Stimulated activated effector memory CD8-positive, alpha-beta T cell treated with anti-CD3 and anti-CD28 coated beads, Interleukin-12 subunit alpha, Interleukin-12 subunit beta, amount 100 ng/mL, for 72 hours (primary cell): ENCODE measurements at regions not wholly inside any gene's neighbourhood (a gene's known extent, or its start where the extent isn't known, plus 50 kb on each side); places are given as distances from the start of the nearest gene placed in this dataset.
A peak's percentile ranks its signal among the peaks of the same experiment; 100 is the strongest.

Experiments
- ATAC-seq: fragments of 150-1000 bp; cut with Tn5 transposase; 2 replicates; pipeline ENCODE4 v1.10.0; 2021
- DNase-seq, 2 donors: peaks; one replicate each; pipeline ENCODE4 v3.0.0; 2021 to 2022; ENCODE audit warnings: low spot score in 2 of 2
- H3K27ac Mint-ChIP-seq: one replicate; pipeline ENCODE4 v1.8.0; 2022; ENCODE audit warnings: mild to moderate bottlenecking, mixed read lengths
- H3K36me3 Mint-ChIP-seq: one replicate; pipeline ENCODE4 v1.8.0; 2022; ENCODE audit warnings: mild to moderate bottlenecking, mixed read lengths
- H3K4me1 Mint-ChIP-seq: one replicate; pipeline ENCODE4 v1.8.0; 2022; ENCODE audit warnings: mixed read lengths
- H3K4me3 Mint-ChIP-seq: one replicate; pipeline ENCODE4 v1.8.0; 2022; ENCODE audit warnings: mild to moderate bottlenecking, mixed read lengths
- H3K9me3 Mint-ChIP-seq: one replicate; pipeline ENCODE4 v1.8.0; 2022; ENCODE audit warnings: mixed read lengths

DNA sequence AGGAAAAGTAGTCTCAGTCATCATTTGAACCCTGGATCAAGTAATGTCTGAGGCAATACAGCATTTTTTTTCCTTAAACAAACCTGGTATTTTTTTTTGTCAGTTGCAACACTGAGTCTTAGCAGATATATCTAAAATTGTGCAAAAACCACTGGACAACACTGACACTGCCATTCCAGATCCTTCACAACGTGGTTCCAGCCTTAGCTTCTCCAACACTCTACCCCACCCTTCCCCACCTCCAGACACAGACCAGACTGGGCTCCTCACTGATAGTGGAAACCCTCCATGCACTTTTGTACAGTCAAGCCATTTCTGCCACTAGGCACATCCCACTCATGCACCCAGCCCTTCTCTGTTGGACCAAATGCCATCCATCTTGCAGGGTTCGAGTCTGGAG, 199.6 kb upstream of the CTNNB1 start:
- ATAC-seq (no peak), DNase-seq (no peak)
- Mint-ChIP-seq H3K4me3 (no peak overlapping the region), H3K36me3 (no peaks in the 10 kb centered on the region), H3K4me1 (peaks cover 5% of the 10 kb centered on the region), H3K9me3 (no peaks in the 10 kb centered on the region), H3K27ac (no peak overlapping the region)

DNA sequence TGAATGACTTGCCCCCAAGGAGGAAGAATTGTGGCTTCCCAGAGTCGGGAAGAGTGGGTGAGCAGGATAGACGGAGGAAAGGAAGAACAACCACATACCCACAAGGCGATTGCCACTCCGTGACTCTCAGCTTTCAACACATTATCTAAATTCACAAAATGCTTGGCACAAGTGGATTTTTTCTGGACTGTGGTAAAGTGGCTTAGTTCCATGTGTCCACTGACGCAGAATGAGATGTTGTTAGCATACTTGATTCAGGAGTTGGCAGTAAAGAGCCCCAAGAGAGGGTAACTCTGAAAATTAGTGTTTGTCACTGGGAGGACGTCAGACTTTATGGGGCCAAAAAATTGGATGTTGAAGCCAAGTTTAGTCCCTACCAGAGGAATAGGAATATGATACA, 198.8 kb upstream of the CTNNB1 start:
- ATAC-seq (no peak), DNase-seq (no peak)
- Mint-ChIP-seq H3K4me1 (peaks cover 5% of the 10 kb centered on the region), H3K27ac (no peak overlapping the region), H3K4me3 (no peak overlapping the region), H3K36me3 (no peaks in the 10 kb centered on the region), H3K9me3 (no peaks in the 10 kb centered on the region)

- H3K27ac Mint-ChIP-seq, result no peak overlapping the region
- peaks cover 5% of the 10 kb centered on the region for H3K4me1 Mint-ChIP-seq
- DNase-seq, result no peak
- no peak for ATAC-seq
- H3K4me3 Mint-ChIP-seq, result no peak overlapping the region
- H3K9me3 Mint-ChIP-seq, result no peaks in the 10 kb centered on the region
- H3K36me3 Mint-ChIP-seq, result no peaks in the 10 kb centered on the region
These were observed 197.7 kb upstream of the CTNNB1 start for GRCh38 chr3:41001556-41001955.

DNA sequence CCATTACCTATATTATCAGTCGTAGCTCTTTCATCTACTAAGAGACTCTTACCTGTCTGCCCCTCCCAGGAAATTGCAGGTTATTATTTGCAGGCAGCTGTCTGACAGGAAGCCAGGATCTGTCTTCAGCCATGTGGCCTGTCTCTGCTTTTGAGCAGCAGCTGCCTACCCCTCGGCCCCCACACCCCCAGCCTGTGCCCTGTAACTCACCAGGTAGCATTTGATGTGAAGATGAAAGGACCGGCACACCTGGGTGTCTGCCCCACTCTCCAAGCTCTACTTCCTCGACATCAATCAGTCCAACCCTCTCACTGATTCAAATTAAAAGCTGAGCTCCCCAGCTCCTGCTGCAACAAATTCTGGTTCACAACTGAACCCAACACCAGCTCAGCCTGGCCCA, 197.2 kb upstream of the CTNNB1 start:
- Mint-ChIP-seq H3K4me1 (peaks cover 5% of the 10 kb centered on the region), H3K9me3 (no peaks in the 10 kb centered on the region), H3K36me3 (no peaks in the 10 kb centered on the region), H3K27ac (no peak overlapping the region), H3K4me3 (no peak overlapping the region)
- DNase-seq (no peak), ATAC-seq (no peak)

GRCh38 chr3:41007399-41007798, 191.9 kb upstream of the CTNNB1 start:
- Mint-ChIP-seq H3K27ac (no peak overlapping the region), H3K36me3 (no peaks in the 10 kb centered on the region), H3K4me3 (no peak overlapping the region), H3K9me3 (peaks cover 11% of the 10 kb centered on the region), H3K4me1 (peaks cover 1% of the 10 kb centered on the region)
- ATAC-seq (no peak), DNase-seq (no peak)

DNA sequence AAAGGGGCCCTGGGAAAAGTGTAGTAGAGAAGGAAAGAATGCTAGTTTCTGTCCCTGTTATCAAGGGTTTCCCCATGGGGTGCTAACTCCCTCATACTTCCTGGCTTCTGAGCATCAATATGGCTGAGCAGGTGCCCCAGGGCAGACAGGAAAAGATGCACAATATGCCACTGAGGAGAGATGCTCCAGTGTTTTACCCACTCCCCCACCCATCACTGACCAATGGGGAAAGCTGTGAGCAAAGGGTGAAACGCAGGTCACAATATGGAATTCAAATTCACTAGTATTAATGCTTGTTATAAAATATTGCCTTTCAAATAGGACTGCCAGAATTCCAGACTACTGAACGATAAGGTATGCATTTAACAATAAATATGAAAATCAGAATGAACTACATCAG, 187.5 kb upstream of the CTNNB1 start:
- H3K27ac Mint-ChIP-seq, result no peak overlapping the region
- ATAC-seq (no peak), DNase-seq (no peak)
- no peaks in the 10 kb centered on the region for H3K4me1 Mint-ChIP-seq
- peaks cover 11% of the 10 kb centered on the region for H3K9me3 Mint-ChIP-seq
- no peak overlapping the region for H3K4me3 Mint-ChIP-seq
- no peaks in the 10 kb centered on the region for H3K36me3 Mint-ChIP-seq

DNA sequence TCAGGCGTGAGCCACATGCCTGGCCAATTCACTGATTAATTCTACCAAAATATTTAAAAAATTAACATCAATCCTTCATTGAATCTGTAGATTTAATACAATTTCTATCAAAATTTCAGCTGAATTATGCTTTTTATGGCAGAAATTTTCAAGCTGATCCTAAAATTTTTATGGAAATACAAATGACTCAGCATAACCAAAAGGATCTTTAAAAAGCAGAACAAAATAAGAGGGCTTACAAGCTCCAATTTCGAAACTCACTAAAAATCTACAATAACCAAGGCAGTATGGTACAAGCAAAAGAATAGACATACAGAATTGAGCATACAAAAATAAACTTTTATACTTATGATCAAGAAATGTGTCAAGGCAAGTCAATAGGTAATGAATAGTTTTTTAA, 180.4 kb upstream of the CTNNB1 start:
- Mint-ChIP-seq H3K27ac (no peak overlapping the region), H3K4me1 (no peaks in the 10 kb centered on the region), H3K36me3 (no peaks in the 10 kb centered on the region), H3K9me3 (no peaks in the 10 kb centered on the region), H3K4me3 (no peak overlapping the region)
- ATAC-seq (no peak), DNase-seq (no peak)

- no peaks in the 10 kb centered on the region for H3K36me3 Mint-ChIP-seq
- no peak overlapping the region for H3K4me3 Mint-ChIP-seq
- H3K27ac Mint-ChIP-seq, result no peak overlapping the region
- no peaks in the 10 kb centered on the region for H3K9me3 Mint-ChIP-seq
- no peaks in the 10 kb centered on the region for H3K4me1 Mint-ChIP-seq
- ATAC-seq (no peak), DNase-seq (no peak)
These were observed 175.1 kb upstream of the CTNNB1 start for GRCh38 chr3:41024031-41024836.

GRCh38 chr3:41026394-41027177, 172.7 kb upstream of the CTNNB1 start:
- ATAC-seq, result no peak
- H3K4me3 Mint-ChIP-seq, result no peak overlapping the region
- DNase-seq, result no peak
- H3K36me3 Mint-ChIP-seq, result no peaks in the 10 kb centered on the region
- H3K27ac Mint-ChIP-seq, result no peak overlapping the region
- no peaks in the 10 kb centered on the region for H3K9me3 Mint-ChIP-seq
- H3K4me1 Mint-ChIP-seq, result no peaks in the 10 kb centered on the region

DNA sequence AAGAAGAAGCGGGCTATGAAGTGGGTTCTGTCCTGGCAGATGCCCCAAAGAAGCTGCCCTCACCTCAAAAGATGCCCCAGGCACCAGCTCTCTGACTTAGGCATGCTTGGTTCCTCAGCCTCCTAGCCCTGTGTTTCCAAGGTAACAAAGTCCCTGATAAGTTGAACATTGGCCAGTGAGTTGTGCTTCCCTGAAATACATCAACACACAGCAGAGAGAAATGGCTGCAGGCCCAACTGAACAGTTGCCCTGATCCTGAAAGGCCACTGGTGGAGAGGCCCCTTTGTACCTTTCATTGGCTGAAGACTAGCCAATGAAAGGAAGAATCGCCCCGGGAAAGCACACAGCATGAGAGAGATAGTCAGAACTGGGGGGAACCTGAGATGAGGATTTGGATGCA, 169.9 kb upstream of the CTNNB1 start:
- H3K9me3 Mint-ChIP-seq, result no peaks in the 10 kb centered on the region
- no peak overlapping the region for H3K4me3 Mint-ChIP-seq
- no peaks in the 10 kb centered on the region for H3K4me1 Mint-ChIP-seq
- H3K36me3 Mint-ChIP-seq, result no peaks in the 10 kb centered on the region
- ATAC-seq, result no peak
- DNase-seq, result no peak
- no peak overlapping the region for H3K27ac Mint-ChIP-seq

- no peak for ATAC-seq
- H3K4me3 Mint-ChIP-seq, result no peak overlapping the region
- no peaks in the 10 kb centered on the region for H3K9me3 Mint-ChIP-seq
- H3K27ac Mint-ChIP-seq, result no peak overlapping the region
- DNase-seq, result no peak
- H3K36me3 Mint-ChIP-seq, result no peaks in the 10 kb centered on the region
- H3K4me1 Mint-ChIP-seq, result no peaks in the 10 kb centered on the region
These were observed 169.1 kb upstream of the CTNNB1 start for GRCh38 chr3:41030220-41030619.

GRCh38 chr3:41031401-41031800, 167.9 kb upstream of the CTNNB1 start:
- DNase-seq (no peak), ATAC-seq (no peak)
- no peaks in the 10 kb centered on the region for H3K36me3 Mint-ChIP-seq
- H3K9me3 Mint-ChIP-seq, result no peaks in the 10 kb centered on the region
- H3K27ac Mint-ChIP-seq, result no peak overlapping the region
- no peaks in the 10 kb centered on the region for H3K4me1 Mint-ChIP-seq
- H3K4me3 Mint-ChIP-seq, result no peak overlapping the region

DNA sequence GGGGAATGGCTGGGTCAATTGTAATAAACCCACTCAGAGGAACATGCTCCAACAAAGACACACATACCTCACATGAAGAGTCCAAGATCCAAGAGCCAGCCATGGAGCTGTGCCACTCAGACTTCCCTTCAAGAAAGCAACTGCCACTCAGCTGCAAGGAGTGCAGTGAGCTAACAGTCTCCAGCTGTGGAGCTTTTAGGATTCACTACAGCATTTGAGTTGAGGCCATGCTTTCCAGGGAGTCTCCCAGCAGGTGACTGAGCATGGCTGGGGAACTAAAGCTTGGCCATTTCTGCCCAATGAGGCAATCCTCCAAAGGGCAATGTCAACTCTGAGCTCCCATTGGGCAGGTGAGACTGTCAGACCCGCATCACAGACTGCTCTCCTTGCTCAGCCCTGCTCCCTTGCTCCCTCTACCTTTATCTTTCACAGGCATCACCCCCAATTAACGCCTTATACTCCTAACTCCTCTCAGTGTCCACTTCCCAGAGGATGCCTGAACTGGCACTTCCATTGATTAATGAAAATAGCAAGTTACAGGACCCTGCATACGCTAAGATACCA, 165.3 kb upstream of the CTNNB1 start:
- ATAC-seq (peak; percentile 17), DNase-seq (no peak)
- no peak overlapping the region for H3K4me3 Mint-ChIP-seq
- no peaks in the 10 kb centered on the region for H3K4me1 Mint-ChIP-seq
- H3K9me3 Mint-ChIP-seq, result no peaks in the 10 kb centered on the region
- no peak overlapping the region for H3K27ac Mint-ChIP-seq
- no peaks in the 10 kb centered on the region for H3K36me3 Mint-ChIP-seq

DNA sequence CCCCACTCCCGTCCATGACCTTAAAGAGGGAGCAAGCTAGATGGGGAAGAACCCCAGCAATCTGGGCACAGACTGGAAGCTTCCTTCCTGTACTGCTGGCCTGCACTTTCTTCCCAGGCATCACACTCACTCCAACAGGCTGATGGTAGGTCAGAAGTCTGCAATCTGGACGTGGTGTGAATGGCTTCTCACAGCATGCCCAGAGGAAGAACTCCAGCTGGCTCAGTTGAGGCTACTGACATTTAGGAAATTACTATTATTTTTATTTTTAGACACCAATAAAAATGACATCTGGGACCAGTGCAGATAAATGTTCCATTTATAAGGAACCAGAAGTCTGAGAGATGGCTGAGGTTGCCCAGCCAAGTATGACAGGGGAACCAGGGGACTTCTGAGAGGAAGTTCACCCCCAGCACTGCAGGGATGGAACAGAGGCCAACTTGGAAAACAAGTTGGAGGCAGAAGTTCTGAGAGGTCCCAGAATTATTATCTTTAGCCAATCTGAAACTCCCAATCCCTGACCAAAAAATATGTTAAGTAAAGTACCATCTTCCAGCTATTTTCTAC, 163.8 kb upstream of the CTNNB1 start:
- Mint-ChIP-seq H3K36me3 (no peaks in the 10 kb centered on the region), H3K4me1 (no peaks in the 10 kb centered on the region), H3K27ac (no peak overlapping the region), H3K9me3 (no peaks in the 10 kb centered on the region), H3K4me3 (no peak overlapping the region)
- DNase-seq (no peak), ATAC-seq (no peak)

GRCh38 chr3:41037651-41038334, 161.5 kb upstream of the CTNNB1 start:
- no peaks in the 10 kb centered on the region for H3K9me3 Mint-ChIP-seq
- no peak overlapping the region for H3K4me3 Mint-ChIP-seq
- no peak for ATAC-seq
- no peaks in the 10 kb centered on the region for H3K4me1 Mint-ChIP-seq
- no peak for DNase-seq
- no peaks in the 10 kb centered on the region for H3K36me3 Mint-ChIP-seq
- no peak overlapping the region for H3K27ac Mint-ChIP-seq
